ENCODE measurements at regions not wholly inside any gene's neighbourhood (a gene's known extent, or its start where the extent isn't known, plus 50 kb on each side); places are given as distances from the start of the nearest gene placed in this dataset.

DNA sequence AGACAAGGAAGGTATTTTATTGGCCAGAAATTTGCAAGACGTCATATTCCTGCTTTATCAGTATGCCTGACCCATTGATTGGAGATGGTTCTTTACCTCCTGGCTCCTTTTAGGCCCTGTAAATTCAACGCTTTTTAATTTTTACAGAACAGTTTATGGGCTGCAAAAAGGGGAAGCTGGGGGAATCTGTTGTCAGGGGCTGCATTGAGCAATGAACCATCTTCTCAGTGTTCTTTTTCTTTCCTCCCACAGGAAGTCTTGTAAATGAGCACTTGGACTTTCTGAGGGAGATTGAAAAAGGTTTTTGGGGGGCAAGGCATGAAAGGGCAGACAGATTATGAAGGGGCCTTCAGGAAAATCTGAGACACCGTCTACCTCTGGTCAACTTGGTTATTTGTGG lies 503.6 kb upstream of the TNP1 start:
- no peaks in the 10 kb centered on the region for H3K36me3 Mint-ChIP-seq (ENCODE audit: low read depth)
- ChIA-PET POLR2A (no interaction called here), CTCF (no interaction called here)
- H3K27me3 Mint-ChIP-seq = peaks cover 9% of the 10 kb centered on the region
- H3K9me3 Mint-ChIP-seq = no peaks in the 10 kb centered on the region
- intact Hi-C loops (cut with micrococcal nuclease) = no loop called here
- TF ChIP-seq, protein P1, sequence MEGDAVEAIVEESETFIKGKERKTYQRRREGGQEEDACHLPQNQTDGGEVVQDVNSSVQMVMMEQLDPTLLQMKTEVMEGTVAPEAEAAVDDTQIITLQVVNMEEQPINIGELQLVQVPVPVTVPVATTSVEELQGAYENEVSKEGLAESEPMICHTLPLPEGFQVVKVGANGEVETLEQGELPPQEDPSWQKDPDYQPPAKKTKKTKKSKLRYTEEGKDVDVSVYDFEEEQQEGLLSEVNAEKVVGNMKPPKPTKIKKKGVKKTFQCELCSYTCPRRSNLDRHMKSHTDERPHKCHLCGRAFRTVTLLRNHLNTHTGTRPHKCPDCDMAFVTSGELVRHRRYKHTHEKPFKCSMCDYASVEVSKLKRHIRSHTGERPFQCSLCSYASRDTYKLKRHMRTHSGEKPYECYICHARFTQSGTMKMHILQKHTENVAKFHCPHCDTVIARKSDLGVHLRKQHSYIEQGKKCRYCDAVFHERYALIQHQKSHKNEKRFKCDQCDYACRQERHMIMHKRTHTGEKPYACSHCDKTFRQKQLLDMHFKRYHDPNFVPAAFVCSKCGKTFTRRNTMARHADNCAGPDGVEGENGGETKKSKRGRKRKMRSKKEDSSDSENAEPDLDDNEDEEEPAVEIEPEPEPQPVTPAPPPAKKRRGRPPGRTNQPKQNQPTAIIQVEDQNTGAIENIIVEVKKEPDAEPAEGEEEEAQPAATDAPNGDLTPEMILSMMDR (IDR thresholded peaks at IDR 0.05) = no peak
- H3K27ac Mint-ChIP-seq = no peak overlapping the region
- no peak overlapping the region for H3K4me3 Mint-ChIP-seq
- ATAC-seq (ENCODE audit: low read depth) (no peak), DNase-seq (no peak)
- H3K4me1 Mint-ChIP-seq = peaks cover 4% of the 10 kb centered on the region

DNA sequence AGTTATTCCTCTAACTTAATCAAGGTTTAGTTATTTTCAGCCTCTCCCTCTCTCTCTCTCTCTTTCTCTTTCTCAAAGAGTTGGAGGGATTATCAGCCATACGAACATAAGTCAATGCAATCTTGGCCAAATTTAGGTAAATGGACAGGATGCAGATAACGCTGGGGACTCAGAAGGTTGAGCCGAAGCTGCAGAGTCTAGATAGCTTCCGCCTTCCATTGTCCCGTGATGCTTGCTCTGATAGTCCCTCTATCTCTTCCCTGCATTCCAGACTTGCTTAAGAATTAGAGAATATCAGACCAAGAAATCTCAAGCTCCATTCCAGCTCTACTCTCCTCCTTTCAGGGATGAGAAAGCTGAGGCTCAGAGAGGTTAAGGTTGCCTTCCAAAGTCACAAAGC lies 502.8 kb upstream of the TNP1 start:
- ChIA-PET POLR2A (no interaction called here), CTCF (no interaction called here)
- no peak overlapping the region for H3K27ac Mint-ChIP-seq
- TF ChIP-seq, protein P1 (IDR thresholded peaks at IDR 0.05) = no peak
- peaks cover 4% of the 10 kb centered on the region for H3K4me1 Mint-ChIP-seq
- no peak overlapping the region for H3K4me3 Mint-ChIP-seq
- ATAC-seq (ENCODE audit: low read depth) (no peak), DNase-seq (no peak)
- intact Hi-C loops (cut with micrococcal nuclease) = no loop called here
- no peaks in the 10 kb centered on the region for H3K36me3 Mint-ChIP-seq (ENCODE audit: low read depth)
- H3K27me3 Mint-ChIP-seq = peaks cover 9% of the 10 kb centered on the region
- H3K9me3 Mint-ChIP-seq = no peaks in the 10 kb centered on the region

DNA sequence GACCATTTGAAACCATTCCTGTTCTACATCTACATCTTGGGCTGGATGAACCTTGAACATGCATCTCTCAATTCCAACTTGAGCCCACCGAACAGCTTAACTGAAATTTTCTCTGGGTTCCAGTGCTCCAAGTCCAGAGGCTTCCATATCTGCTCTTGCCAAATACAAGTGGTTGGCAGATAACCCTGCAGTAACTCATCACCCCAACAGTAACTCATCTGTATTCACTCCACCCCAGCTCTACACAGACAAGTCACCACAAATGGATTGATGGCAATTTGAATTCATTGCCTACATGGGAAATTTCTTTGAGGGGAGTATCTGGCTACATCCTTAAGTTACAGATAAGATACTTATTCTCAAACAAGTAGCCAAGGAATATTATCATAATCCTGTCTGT lies 502.4 kb upstream of the TNP1 start:
- intact Hi-C loops (cut with micrococcal nuclease) = no loop called here
- ChIA-PET POLR2A (no interaction called here), CTCF (no interaction called here)
- H3K36me3 Mint-ChIP-seq (ENCODE audit: low read depth) = no peaks in the 10 kb centered on the region
- peaks cover 4% of the 10 kb centered on the region for H3K4me1 Mint-ChIP-seq
- TF ChIP-seq, protein P1 (IDR thresholded peaks at IDR 0.05) = no peak
- ATAC-seq (ENCODE audit: low read depth) = no peak
- no peak overlapping the region for H3K4me3 Mint-ChIP-seq
- H3K9me3 Mint-ChIP-seq = no peaks in the 10 kb centered on the region
- peaks cover 9% of the 10 kb centered on the region for H3K27me3 Mint-ChIP-seq
- no peak overlapping the region for H3K27ac Mint-ChIP-seq
- no peak for DNase-seq

DNA sequence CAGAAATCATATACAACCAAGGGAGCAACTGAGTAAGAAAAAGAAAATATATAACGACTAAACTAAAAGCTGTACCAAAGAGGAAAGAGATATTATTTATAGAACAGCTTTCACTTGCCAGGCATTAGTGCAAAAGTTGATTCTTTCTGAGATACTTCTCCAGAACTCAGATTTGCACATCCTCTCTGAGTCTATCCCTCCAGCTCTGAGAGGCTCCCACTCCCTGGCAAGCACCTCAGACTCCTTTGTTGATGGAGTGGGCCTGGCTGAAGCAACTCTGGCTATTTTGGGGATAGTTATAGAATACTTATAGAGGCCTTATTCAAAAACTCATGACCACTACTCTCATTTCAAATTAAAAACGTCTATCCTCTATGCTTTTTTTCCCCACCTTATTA lies 501.6 kb upstream of the TNP1 start:
- CTCF ChIA-PET = no interaction called here
- intact Hi-C loops (cut with micrococcal nuclease) = no loop called here
- H3K27me3 Mint-ChIP-seq = peaks cover 9% of the 10 kb centered on the region
- no peaks in the 10 kb centered on the region for H3K9me3 Mint-ChIP-seq
- TF ChIP-seq, protein P1 (IDR thresholded peaks at IDR 0.05) = no peak
- H3K27ac Mint-ChIP-seq = no peak overlapping the region
- H3K36me3 Mint-ChIP-seq (ENCODE audit: low read depth) = no peaks in the 10 kb centered on the region
- DNase-seq = no peak
- no peak overlapping the region for H3K4me3 Mint-ChIP-seq
- POLR2A ChIA-PET = no interaction called here
- no peak for ATAC-seq (ENCODE audit: low read depth)
- H3K4me1 Mint-ChIP-seq = peaks cover 4% of the 10 kb centered on the region

DNA sequence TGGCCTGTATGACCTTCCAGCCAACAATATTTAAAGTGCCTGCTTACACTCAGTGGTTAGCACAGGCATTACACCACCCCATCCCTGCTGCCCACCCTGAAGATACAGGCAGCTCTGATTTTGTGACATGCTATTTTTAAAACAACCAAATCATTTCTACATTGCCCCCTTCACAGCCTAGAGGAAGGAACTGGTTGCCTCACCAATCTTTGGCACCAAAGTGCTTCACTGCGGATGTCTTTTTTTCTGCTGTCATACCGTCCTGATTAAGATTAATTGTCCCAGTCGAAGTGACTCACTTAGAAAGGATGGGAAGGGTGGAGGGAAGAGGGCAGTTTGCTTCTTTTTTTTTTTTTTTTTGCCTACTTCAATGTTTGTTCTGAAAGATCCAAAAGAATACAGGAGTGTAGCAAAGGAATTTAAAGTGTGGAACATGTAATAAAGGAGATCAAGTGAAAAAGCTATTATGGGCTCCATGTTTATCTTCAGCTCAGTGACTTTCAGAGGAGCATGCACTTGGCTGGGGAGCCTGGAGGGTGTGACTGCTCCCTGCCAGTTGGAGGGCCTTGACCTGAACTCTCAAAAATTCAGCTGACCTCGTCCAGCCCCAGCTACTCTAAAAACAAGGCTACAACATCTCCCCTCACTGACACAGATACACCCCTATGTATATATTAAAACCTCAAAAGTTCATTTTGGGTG lies 501.1 kb upstream of the TNP1 start:
- DNase-seq (no peak), ATAC-seq (ENCODE audit: low read depth) (no peak)
- ChIA-PET CTCF (no interaction called here), POLR2A (no interaction called here)
- Mint-ChIP-seq H3K27me3 (peaks cover 11% of the 10 kb centered on the region), H3K9me3 (no peaks in the 10 kb centered on the region), H3K4me1 (peaks cover 4% of the 10 kb centered on the region), H3K36me3 (ENCODE audit: low read depth) (no peaks in the 10 kb centered on the region), H3K27ac (no peak overlapping the region), H3K4me3 (no peak overlapping the region)
- TF ChIP-seq, protein P1 (IDR thresholded peaks at IDR 0.05) = no peak
- intact Hi-C loops (cut with micrococcal nuclease) = no loop called here

All from activated B cell treated with CpG ODN at 0.5 μM for 24 hours (primary cell).